K562 (cell line): ENCODE measurements at regions not wholly inside any gene's neighbourhood (a gene's known extent, or its start where the extent isn't known, plus 50 kb on each side); places are given as distances from the start of the nearest gene placed in this dataset.

Experiments used
- CREBBP ChIP-seq: IDR thresholded peaks from one replicate; pipeline ENCODE4 v1.6.1; 2012; ENCODE audit warnings: low read depth, mild to moderate bottlenecking, control low read depth, inconsistent platforms, low read length
- DMBX1 ChIP-seq: fragments of 250-450 bp; sonication (Bioruptor Pico); IDR thresholded peaks from 2 replicates; pipeline ENCODE4 v1.8.0; 2022; ENCODE audit warnings: inconsistent platforms, mild to moderate bottlenecking, moderate library complexity, borderline replicate concordance
- ELF4 ChIP-seq: fragments of 450-650 bp; formaldehyde crosslinking; IDR thresholded peaks from 2 replicates; pipeline ENCODE4 v1.4.0; 2022; ENCODE audit warnings: missing genetic modification characterization
- HNRNPLL ChIP-seq: fragments of 200-400 bp; formaldehyde crosslinking; IDR thresholded peaks from 2 replicates; pipeline ENCODE4 v1.6.1; 2017; ENCODE audit warnings: low read length, low read depth, mild to moderate bottlenecking; ENCODE audit not compliant: poor library complexity, severe bottlenecking
- MAFG ChIP-seq: fragments of 450-650 bp; conservative IDR thresholded peaks from 2 replicates; pipeline ENCODE4 v1.6.1; 2016; ENCODE audit warnings: missing genetic modification characterization, missing compliant biosample characterization
- NR4A1 ChIP-seq, 2 experiments: fragments of 250-450 bp in 1 of 2; fragments of 450-650 bp in 1 of 2; sonication (Bioruptor Pico) in 1 of 2; IDR thresholded peaks; 2 replicates each; pipeline versions ENCODE4 v1.4.0 to v1.6.1; 2016 to 2020; ENCODE audit warnings: mild to moderate bottlenecking in 2 of 2, missing compliant biosample characterization in 1 of 2, missing genetic modification characterization in 1 of 2, moderate library complexity in 1 of 2
- RBBP5 ChIP-seq: fragments of 200-600 bp; sonication (generic); IDR thresholded peaks from 2 replicates; pipeline ENCODE4 v1.6.1; 2012; ENCODE audit warnings: borderline replicate concordance, mild to moderate bottlenecking, low read length, control low read depth, inconsistent platforms; ENCODE audit not compliant: insufficient read depth, poor library complexity, severe bottlenecking
- SIN3A ChIP-seq, 2 experiments: fragments of 150-350 bp in 1 of 2; IDR thresholded peaks; 2 replicates each; pipeline ENCODE4 v1.6.1; 2011 to 2016; ENCODE audit warnings: borderline replicate concordance in 2 of 2, low read depth in 2 of 2, low read length in 2 of 2, mild to moderate bottlenecking in 2 of 2, moderate library complexity in 2 of 2; ENCODE audit not compliant: control insufficient read depth in 1 of 2
- TF ChIP-seq, protein P1 (sequence below), 2 experiments: fragments of 450-650 bp; IDR thresholded peaks; 2 replicates each; pipeline ENCODE4 v1.6.1; 2016; ENCODE audit warnings: mild to moderate bottlenecking in 2 of 2, borderline replicate concordance in 1 of 2, low read depth in 1 of 2, moderate library complexity in 1 of 2
- TF ChIP-seq, protein P2 (sequence below): fragments of 250-450 bp; sonication (Bioruptor Pico); IDR thresholded peaks from 2 replicates; pipeline ENCODE4 v1.4.0; 2020

DNA sequence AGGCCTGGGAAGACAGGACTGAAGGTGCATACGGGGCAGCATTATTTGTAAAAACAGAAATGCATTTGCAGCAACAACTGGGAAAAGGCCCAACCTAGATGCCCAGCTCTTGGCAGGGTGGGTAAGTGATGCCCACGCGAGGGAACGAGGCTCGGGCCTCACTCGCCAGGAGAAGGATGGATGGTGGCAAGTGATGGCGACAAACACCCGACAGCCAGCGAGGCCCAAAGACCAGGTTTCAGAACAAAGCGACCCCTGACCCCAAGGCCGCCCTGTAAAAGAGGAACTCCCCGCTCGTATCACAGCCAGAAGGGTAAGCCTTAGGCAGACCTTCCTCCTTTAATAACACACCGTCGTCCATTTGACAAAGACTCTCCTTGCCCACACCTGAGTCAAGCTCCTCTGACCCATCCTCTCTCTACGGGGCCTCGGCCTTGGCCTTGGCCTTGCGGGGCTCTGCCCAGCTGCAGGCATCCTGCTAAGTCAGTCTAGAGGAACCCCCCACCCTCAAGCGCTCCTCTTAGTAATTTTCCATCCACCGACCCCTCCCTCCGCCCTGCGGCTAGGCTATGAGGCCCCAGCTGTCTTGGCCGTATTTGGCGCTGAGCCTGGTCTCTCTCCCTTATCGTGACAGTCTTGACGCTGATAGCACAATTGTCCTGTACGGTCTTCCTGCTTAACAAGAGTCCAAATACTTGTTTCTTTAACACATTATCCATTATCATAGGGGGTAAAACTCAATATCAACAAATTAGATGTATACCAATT lies 80.2 kb downstream of the NCOR2 start (continued):
- TF ChIP-seq SIN3A (IDR thresholded peaks at IDR 0.05; ENCODE audit: borderline replicate concordance in 2 of 2, control insufficient read depth in 1 of 2, low read depth in 2 of 2, low read length in 2 of 2) (peak in 1 of 2 experiments; percentile 55; a peak in 1 of 4 replicates), MAFG (tag) (no peak), CREBBP (no peak), RBBP5 (peak; percentile 79), NR4A1 (CRISPR knock-in tag; IDR thresholded peaks at IDR 0.05) (no peak), NR4A1 (tag; IDR thresholded peaks at IDR 0.05) (no peak), HNRNPLL (peak; percentile 56), DMBX1 (CRISPR knock-in tag) (no peak), ELF4 (CRISPR knock-in tag) (no peak)
- TF ChIP-seq, protein P1, sequence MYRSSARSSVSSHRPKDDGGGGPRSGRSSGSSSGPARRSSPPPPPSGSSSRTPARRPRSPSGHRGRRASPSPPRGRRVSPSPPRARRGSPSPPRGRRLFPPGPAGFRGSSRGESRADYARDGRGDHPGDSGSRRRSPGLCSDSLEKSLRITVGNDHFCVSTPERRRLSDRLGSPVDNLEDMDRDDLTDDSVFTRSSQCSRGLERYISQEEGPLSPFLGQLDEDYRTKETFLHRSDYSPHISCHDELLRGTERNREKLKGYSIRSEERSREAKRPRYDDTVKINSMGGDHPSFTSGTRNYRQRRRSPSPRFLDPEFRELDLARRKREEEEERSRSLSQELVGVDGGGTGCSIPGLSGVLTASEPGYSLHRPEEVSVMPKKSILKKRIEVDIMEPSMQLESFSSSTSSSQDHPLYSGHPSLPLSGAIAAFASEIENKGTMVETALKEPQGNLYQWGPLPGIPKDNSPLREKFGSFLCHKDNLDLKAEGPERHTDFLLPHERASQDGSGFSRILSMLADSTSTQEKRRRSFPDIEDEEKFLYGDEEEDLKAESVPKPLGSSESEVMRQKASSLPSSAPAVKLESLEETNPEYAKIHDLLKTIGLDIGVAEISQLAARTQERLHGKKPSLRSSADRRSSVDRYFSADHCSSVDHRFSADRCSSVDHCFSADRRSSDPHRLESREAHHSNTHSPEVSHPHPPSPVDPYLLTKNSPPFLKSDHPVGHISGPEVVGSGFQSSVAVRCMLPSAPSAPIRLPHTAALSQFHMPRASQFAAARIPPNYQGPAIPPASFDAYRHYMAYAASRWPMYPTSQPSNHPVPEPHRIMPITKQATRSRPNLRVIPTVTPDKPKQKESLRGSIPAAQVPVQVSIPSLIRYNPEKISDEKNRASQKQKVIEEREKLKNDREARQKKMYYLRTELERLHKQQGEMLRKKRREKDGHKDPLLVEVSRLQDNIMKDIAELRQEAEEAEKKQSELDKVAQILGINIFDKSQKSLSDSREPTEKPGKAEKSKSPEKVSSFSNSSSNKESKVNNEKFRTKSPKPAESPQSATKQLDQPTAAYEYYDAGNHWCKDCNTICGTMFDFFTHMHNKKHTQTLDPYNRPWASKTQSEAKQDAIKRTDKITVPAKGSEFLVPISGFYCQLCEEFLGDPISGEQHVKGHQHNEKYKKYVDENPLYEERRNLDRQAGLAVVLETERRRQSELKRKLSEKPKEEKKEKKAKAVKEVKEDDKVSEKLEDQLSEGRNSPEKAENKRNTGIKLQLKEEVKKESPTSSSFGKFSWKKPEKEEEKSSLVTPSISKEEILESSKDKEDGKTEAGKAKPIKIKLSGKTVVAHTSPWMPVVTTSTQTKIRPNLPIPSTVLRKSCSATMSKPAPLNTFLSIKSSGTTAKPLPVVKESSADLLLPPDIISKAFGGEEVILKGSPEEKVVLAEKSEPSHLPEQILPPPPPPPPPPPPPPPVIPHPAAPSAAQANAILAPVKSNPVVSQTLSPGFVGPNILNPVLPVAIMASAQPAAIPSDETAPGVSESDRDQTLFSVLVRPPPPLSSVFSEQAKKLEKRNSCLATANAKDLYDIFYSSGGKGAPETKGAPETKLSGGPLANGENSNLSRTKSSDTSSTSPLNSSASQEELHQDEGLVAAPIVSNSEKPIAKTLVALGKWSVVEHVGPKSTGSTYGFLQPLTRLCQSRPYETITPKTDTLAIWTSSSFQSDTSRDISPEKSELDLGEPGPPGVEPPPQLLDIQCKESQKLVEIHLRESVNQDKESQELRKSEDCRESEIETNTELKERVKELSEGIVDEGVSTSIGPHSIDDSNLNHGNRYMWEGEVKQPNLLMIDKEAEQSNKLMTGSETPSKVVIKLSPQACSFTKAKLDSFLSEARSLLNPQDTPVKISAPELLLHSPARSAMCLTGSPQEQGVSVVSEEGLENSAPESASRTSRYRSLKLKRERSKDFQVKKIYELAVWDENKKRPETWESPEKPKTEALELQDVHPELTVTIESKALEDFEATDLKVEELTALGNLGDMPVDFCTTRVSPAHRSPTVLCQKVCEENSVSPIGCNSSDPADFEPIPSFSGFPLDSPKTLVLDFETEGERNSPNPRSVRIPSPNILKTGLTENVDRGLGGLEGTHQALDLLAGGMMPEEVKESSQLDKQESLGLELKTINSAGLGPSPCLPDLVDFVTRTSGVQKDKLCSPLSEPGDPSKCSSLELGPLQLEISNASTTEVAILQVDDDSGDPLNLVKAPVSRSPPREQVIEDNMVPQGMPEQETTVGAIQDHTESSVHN (IDR thresholded peaks at IDR 0.05; ENCODE audit: borderline replicate concordance in 1 of 2, low read depth in 1 of 2), result no peak
- TF ChIP-seq, protein P2, sequence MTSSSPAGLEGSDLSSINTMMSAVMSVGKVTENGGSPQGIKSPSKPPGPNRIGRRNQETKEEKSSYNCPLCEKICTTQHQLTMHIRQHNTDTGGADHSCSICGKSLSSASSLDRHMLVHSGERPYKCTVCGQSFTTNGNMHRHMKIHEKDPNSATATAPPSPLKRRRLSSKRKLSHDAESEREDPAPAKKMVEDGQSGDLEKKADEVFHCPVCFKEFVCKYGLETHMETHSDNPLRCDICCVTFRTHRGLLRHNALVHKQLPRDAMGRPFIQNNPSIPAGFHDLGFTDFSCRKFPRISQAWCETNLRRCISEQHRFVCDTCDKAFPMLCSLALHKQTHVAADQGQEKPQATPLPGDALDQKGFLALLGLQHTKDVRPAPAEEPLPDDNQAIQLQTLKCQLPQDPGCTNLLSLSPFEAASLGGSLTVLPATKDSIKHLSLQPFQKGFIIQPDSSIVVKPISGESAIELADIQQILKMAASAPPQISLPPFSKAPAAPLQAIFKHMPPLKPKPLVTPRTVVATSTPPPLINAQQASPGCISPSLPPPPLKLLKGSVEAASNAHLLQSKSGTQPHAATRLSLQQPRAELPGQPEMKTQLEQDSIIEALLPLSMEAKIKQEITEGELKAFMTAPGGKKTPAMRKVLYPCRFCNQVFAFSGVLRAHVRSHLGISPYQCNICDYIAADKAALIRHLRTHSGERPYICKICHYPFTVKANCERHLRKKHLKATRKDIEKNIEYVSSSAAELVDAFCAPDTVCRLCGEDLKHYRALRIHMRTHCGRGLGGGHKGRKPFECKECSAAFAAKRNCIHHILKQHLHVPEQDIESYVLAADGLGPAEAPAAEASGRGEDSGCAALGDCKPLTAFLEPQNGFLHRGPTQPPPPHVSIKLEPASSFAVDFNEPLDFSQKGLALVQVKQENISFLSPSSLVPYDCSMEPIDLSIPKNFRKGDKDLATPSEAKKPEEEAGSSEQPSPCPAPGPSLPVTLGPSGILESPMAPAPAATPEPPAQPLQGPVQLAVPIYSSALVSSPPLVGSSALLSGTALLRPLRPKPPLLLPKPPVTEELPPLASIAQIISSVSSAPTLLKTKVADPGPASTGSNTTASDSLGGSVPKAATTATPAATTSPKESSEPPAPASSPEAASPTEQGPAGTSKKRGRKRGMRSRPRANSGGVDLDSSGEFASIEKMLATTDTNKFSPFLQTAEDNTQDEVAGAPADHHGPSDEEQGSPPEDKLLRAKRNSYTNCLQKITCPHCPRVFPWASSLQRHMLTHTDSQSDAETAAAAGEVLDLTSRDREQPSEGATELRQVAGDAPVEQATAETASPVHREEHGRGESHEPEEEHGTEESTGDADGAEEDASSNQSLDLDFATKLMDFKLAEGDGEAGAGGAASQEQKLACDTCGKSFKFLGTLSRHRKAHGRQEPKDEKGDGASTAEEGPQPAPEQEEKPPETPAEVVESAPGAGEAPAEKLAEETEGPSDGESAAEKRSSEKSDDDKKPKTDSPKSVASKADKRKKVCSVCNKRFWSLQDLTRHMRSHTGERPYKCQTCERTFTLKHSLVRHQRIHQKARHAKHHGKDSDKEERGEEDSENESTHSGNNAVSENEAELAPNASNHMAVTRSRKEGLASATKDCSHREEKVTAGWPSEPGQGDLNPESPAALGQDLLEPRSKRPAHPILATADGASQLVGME (CRISPR knock-in tag), result no peak
